GM18873 (cell line): ENCODE measurements at regions not wholly inside any gene's neighbourhood (a gene's known extent, or its start where the extent isn't known, plus 50 kb on each side); places are given as distances from the start of the nearest gene placed in this dataset.

ENCODE experiments used
- ATAC-seq: cut with Tn5 transposase; IDR thresholded peaks from one replicate; pipeline ENCODE4 v1.9.1; 2021; ENCODE audit warnings: mild to moderate bottlenecking, moderate library complexity, moderate number of reproducible peaks; ENCODE audit not compliant: unreplicated experiment, low FRiP score

DNA sequence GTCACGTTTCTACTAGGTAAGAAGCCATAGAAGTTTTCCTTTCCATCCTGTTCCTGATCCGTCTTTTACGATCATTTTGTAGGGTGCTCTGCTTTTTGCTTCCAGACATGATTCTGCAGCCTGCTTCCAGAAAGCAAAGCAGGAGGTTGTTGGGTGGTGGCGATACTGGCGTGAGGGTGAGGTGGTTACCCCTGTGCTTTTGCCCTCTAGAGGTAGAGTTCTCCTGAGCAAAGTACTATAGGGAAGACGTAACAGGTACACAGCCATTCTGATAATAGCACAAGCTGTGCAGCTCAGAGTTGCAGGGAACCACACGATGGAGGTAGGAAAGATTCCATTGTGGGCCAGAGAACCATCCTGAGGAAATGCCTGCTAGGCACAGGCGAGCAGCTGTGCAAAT, 186.0 kb downstream of the PAH start:
- no peak for ATAC-seq

DNA sequence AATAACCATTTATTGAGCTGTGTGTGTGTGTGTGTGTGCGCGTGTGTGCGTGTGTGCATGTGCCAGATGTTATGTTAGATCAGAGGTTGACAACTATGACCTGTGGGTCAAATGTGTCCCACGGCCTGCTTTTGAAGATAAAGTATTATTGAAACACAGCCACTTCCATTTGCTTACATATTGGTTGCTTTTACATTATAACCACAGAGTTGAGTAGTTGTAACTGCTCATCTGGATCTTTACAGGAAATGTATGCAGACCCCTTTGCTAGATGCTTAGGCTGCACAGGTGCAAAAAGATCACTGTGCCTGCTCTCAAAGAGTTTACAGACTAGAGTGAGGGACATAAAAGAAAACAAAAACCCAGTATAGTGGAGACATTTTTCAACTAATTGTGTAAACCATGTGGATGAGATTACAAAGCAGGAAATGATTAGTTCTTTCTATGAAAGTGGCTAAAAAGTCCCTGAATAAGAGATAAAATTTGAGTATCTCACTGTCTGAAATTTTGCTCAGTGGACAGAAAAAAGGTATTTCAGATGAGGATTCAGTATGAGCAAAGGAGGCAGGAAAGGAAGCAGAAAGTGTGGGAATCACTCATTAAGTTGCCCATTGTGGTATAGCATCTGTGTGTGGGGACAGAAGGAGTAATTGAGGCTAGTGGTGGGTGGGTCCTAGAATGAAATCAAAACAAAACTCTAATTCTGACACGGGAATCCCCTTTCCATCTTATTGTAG, 188.4 kb downstream of the PAH start:
- no peak for ATAC-seq

DNA sequence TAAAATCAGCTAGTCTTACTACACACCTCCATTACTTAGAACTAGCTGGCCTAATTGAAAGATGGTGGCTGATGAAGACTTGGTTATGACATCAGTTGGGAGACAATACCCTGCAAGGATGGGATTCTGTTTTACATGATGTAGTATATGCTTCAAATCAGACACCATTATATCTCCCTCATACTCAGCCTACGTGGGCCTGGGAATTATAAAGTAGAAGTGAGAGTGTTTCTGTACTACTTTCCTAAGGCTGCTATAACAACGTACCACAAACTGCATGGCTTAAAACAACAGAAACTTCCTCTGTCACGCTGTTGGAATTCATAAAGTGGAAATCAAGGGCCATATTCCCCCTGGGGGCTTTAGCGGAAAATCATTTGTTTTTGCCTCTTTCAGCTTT, 190.4 kb downstream of the PAH start:
- no peak for ATAC-seq

DNA sequence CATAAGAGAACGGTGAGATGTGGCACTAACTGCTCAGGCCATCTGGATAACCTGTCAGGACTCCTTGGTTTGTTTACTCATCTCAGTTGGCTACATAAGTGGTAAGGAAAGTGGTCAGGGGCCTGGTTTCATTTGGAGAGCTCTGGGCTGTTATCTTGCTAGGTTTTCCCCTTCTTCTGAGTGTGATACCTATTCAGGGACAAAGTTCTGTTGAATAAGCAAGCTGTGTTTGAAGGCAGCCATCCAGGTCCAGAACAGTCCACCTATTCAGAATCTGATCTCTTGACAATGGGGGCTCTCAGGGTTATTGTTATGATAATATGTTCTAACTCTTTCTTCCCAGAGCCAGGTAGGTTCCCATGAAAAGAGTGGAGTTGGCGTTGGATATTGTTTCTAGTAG, 194.9 kb downstream of the PAH start:
- no peak for ATAC-seq

DNA sequence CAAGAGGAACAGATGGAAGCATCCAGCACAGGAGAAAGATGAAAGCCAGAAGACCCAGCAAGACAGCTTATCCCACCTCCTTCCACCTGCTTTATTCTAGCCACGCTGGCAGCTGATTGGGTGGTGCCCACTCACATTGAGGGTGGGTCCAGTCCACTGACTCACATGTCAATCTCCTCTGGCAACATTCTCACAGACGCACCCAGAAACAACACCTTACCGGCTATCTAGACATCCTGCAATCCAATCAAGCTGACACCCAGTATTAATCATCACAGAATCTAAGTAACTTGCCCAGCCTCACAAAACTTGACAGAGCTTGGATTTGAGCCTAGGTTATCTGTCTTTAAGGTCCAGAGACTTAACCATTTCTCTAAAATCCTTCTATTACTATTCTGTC, 208.9 kb downstream of the PAH start:
- no peak for ATAC-seq

DNA sequence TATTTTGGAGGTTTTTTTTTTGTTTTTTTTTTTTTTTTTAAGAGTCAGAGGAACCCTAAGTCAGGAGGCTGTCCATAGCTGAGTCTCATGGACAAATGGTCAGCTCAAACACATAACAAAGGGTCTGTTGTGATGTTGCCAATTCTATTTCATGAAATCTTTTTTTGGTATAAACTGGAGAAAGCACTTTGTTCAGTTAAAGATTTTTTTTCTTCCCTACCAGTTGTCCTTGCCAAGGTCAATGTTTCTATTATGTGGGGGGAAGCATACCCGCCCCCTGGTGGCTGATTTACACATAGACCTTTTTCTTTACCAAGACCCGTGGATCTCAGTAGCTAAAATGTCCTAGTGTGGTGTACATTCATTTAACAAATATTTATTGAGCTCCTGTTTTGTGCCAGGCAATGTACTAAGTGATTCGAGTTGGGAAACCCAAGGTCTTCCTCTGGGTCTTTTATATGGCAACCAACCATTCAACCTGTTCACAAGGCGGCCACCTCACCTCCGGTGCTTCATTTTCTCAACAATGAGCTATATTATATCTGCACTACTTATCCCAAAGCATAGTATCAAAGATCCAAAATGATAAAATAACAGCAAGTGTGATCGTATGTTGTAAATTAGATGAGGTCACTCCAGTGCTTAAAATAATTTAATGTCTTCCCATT, 214.5 kb downstream of the PAH start:
- ATAC-seq, result no peak

DNA sequence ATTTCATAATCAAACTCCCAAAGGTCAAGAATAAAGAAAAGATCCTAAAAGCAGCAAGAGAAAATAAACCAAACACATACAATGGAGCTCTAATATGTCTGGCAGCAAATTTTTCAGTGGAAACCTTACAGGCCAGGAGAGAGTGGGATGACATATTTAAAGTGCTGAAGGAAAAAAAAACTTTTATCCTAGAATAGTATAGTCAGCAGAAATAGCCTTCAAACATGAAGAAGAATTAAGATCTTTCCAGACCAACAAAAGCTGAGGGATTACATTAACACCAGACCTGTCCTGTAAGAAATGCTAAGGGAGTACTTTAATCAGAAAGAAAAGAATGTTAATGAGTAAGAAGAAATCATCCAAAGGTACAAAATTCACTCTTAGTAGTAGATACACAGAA, 215.7 kb upstream of the IGF1 start:
- ATAC-seq, result no peak

DNA sequence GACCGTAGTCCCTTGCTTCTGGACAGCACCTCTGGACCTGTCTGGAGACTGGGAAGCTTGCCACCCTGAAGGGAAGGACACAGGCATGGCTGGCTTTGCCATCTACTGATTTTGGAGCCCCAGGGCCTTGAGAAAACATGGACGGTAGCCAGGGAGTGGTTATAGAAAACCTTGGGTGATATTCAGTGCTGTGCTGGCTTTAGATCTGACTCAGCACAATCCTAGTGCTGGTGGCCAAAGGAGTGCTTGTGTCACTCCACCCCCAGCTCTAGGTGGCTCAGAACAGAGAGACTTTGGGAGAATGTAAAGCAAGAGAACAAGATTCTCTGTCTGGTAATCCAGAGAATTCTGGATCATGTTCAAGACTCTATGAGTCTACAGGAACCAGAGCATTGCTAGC, 214.5 kb upstream of the IGF1 start:
- no peak for ATAC-seq

DNA sequence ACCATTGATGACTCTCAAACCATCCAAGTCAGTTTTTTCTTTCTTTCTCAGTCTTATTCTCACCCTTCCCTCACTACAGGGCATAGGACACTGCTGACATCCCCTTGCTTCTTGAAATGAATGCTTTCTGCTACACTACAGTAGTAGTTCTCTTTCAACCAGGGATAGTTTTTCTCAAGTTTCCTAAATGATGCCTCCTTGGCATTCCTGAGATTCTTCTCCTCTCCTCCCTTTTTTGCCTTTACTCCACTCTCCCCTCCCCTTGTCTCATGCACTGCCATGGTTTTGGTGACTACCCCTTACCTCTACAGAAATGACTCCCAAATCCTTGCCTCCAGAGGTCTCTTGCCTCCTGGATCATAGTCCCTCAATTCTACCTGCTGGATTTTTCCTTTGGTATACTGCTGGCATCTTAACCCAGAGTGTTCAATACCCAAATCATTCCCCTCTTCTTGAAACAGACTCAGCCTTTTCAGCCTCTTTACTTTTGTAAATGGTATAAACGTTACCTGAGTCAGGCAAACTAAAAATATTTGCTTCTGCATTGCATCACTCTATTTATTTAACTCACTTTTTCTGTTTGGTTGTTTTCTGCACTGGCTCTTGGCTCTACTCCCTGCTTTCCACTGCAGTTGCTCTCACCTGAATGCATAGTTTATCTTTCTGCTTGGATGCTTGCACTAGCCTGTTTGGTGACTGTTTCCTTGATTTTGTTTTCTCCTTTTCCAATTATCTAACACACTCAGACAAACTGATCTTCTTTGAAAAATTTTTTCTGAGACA, 211.6 kb upstream of the IGF1 start:
- ATAC-seq, result no peak

DNA sequence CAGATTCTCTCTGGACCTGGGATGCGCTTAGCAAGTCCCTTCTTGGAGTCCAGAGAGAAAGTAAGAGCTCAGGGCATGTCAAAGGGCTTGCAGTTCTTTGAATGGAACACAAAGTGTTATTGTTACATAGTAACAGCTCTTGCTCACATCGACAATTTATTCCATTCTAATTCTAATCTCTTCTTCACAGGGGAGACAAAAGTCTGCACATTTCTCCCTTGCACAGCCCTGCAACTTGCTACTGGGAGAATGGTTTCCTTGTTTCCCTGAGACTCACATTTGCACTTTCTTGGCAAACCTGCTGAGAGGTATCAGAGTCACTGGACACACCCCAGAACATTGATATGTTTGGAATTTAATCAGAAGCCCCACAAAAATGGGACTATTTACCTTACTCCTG, 209.9 kb upstream of the IGF1 start:
- no peak for ATAC-seq

DNA sequence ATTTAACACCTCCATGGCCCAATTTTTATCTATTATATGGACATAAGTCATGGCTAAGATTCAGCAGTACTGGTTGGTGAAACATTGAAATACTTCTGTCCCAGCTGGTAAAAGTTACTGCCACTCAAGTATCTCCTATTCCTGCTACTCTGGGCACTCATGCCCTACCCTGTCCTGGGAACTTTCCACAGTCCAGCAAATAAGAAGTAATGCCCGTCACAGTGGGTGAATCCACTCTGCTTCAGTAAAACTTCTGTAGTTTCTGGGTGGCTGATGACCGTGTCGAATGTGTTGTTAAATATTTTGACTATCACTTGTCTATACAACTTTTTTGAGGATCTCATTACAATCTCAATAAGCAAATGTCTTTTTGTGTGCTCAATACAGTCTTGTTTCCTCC, 209.3 kb upstream of the IGF1 start:
- ATAC-seq, result no peak

DNA sequence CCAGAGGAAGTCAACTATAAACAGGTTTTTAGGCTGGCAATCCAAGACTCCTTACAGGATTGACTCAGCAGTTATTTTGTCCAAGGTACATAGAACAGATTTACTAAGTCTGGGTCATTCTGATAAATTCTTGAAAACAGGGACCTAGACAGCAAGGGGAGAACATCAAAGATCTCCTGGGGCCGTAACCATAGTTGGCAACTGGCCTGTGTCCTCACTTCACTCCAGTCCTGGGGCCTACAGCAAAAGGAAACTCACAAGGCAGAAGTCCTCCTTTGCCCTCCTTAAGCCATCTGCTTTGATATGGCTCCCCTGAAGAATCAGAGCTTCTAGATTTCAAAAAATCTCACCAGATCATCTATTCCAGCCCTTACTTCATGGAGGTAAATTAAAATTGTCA, 207.2 kb upstream of the IGF1 start:
- ATAC-seq, result no peak

DNA sequence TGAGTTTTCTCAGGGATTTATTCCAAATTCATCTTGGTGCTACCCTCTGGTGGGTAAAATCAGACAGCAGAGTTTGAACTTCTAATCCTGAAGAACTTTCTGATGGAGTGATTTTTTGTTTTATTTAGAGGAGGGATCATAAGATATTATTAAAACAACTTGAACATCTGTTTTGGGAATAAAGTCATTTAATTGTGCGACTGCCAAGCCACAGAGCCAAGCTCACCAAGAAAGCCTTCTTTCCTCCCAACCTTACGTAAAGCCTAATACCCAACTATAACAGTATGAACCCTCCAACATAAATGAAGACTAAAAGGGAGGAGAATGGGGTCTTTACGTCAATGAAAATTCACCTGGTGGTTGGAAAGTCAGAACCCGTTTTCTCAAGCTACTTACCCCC, 205.5 kb upstream of the IGF1 start:
- no peak for ATAC-seq

DNA sequence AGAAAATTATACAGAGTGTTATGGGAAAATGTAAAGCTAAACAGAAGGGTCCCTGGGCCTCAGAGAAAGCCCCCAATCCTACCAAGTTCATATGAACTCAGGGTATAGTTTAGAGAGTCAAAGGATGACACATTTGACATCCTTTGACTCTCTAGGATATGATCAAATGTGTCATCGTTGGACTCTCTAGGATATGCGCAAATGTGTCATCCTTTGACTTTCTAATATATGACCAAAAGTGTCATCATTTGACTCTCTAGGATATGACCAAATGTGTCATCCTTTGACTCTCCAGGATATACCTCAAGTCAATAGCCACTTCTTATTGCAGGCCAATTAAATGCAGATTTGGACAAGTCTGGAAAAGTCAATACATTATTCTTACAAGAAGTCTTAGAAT, 204.8 kb upstream of the IGF1 start:
- ATAC-seq, result no peak

DNA sequence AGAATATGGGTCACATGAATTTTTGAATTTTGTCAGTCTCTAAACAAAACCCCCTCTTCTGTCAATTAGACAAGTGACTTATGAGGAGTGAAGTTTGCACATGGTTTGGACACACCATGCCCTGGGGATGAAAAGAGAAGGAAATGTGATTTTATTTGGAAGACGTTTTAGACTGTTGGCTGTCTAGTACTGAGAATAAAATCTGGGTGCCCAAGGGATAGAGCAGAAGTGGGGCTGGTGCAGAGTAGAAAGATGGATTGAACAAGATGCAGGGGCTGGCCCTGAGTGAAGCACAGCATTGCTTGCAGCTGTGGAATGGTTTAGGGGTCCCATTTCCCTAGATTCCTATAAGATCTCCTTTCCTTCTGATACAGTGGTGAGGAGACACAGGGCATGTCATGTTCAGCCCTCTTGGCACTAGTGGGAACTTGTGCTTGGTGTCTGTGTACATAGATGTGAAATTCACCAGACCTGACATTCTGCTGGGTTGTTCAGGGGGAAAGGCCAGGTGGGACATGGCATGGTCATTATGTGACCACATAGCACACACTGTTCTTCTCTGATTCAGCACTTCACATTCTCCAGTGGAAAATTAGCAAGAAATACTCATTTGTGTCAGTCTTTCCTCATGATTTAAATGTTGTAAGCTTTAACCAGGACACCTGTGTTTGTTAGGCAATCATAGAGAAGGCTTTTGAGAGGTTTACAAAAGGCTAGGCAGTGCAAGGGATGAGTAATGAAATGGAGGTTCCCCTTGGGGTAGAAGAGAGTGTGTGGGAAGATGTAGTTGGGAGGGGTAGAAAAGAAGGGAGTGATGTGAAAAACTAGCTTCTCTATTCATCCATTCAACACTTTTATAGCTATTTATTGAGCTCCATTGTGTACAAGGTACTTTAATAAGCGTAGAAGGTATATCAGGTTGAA, 202.3 kb upstream of the IGF1 start:
- no peak for ATAC-seq

DNA sequence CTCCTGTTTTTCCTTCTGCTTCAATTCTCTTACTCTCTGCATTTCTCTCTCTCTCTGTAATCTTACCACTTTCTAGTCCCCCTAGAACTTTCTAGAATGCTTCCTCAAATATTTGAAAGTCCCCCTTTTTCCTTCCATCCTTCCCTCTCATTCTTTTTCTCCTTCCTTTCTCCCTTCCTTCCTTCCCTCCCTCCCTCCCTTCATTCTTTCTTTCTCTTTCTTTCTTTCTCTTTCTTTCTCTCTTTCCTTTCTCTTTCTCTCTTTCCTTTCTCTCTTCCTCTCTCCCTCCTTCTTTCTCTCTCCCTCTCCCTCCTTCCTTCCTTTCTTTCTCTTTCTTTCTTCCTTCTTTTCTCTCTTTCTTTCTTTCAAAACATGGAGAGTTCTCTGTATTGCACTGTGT, 201.4 kb upstream of the IGF1 start:
- ATAC-seq, result no peak

DNA sequence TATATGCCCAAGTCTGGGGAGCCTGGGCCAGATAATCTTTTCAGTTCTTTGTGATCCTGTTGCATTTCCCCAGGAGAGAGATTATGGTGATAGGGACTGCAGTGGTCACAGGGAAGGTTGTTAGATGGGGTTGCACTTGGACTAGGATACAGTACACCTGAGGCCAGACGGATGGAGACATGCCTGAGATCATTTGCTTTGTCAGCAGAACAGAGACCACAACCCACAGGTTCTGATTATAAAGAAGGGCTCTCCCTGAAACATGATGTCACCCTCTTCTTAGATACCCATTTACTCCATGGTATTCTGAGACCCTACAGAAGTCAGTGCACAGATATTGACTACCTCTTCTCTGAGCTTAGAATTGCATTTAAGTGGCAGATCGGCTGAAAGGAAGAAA, 200.9 kb upstream of the IGF1 start:
- no peak for ATAC-seq

DNA sequence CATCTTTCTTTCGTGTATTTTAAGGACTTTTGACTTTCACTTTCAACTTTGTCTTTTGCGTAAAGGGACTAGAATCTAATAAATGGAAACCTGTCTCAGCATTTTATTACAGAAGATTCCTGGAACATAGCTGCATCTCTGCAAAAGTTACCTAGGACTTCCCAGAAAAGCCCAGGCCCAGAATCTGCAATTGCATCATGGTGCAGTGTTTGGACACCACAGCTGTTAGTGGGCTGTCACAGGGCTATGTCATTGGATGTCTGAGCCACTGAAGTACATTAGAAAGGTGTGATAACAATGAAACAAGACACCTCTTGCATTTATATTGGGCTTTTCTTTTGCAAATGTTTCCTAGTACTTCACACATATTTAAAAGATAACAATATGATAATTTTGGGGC, 199.9 kb upstream of the IGF1 start:
- ATAC-seq, result no peak

DNA sequence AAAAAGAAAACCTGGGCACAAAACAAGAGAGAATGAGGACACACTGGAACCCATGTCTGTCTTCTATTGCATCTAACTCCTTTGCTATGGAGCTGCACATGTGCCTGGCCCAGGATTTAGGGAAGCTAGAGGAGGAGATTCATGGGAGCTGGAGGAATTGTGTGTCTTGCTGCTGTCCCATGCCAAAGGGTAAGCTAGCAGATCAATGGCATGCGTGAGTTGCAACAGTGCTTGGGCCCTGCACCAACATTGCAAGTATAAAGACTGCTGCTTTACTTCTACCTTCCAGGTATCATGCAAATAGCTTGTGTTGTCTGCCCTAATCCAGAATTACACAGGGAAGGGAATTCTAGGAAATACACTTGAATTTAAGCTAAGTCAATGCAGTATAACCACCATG, 196.4 kb upstream of the IGF1 start:
- ATAC-seq, result no peak

DNA sequence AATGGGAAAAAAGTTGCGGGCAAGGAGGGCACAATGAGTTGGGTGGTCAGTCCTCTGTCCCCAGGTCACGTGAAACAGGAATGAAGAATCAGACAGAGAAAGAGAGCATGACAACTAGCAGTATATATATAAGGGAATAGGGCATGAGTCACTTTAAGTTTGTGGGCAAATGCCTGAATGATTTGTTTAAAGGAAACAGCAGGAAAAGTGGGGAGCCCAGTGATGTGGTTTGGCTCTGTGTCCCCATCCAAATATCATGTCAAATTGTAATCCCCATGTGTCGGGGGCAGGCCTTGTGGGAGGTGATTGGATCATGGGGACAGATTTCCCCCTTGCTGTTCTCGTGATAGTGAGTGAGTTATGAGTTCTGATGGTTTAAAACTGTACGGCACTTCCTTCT, 195.3 kb upstream of the IGF1 start:
- ATAC-seq, result no peak

DNA sequence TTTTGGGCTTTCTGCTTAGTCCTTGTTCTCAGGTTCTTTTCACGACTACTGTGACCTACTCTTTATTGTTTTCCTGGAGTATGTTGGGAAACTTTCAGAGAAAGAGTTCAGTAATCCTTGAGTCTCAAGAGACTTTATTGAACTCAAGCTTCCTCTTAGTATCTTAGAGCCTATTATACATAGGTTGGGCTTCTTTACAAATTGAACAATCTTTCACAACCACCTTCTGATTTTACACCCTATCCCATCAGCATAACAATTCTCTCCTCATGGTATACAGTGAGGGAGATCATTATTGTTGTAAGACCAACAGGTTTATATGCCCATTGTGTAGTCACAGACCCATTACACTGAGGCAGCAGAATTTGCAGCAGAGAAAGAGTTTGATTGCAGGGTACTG, 193.2 kb upstream of the IGF1 start:
- no peak for ATAC-seq
